ENCODE measurements at regions not wholly inside any gene's neighbourhood (a gene's known extent, or its start where the extent isn't known, plus 50 kb on each side); places are given as distances from the start of the nearest gene placed in this dataset.

DNA sequence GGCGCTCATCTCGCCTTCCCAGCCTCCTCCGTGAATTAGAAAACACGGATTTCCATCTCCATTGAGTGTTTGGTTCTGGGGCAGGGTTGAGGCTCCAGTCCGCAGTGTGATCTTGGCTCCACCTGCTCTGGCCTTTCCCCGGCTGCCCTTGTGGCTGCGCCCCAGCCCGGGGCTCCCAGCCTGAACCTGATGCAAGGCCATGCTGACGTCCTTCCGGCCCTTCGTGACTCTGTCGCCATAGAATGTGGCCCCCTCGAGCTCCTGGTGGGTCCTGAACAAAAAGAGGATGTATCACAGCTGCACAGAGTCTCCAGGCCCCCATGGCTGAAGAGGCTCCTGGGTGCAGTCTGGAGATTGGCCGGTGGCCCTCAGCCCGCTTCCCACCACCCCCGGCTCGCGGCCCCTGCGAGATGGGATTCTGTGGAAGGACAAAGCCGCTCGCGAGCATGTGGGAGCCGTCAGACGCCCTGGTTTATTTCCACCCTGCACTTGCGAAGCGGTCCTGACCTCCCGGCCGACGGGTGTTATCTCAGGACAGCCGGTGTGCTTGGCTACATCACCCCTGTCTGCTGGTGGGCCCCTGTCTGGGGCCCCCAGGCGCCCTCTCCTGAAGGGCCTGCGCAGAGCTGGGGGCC lies 1214.0 kb downstream of the BRD1 start:
- Mint-ChIP-seq H3K4me1 (no peaks in the 10 kb centered on the region), H3K9me3 (ENCODE audit: insufficient read depth) (no peaks in the 10 kb centered on the region), H3K27me3 (no peaks in the 10 kb centered on the region), H3K27ac (no peak overlapping the region), H3K4me3 (no peak overlapping the region)
- H4K20me1 ChIP-seq (ENCODE audit: control insufficient read depth, insufficient read depth, low read length, poor library complexity, severe bottlenecking), result no peaks in the 10 kb centered on the region
- 96% methylated on average over 32 of the region's 32 CpGs for WGBS (ENCODE audit: insufficient coverage)
- H3K9ac ChIP-seq (ENCODE audit: low read length), result no peak overlapping the region
- POLR2A ChIA-PET, result no interaction called here
- no peaks in the 10 kb centered on the region for H3K27me3 ChIP-seq (replicated peaks in 1 of 4; ENCODE audit: control extremely low read depth in 1 of 4, control insufficient read depth in 3 of 4, insufficient read depth in 4 of 4, low read length in 3 of 4)
- H3K36me3 ChIP-seq (replicated peaks in 1 of 2; ENCODE audit: control extremely low read depth in 1 of 2, control insufficient read depth in 1 of 2, extremely low read depth in 1 of 2, insufficient read depth in 2 of 2, low read length in 1 of 2), result no peaks in the 10 kb centered on the region
- H3K4me3 ChIP-seq (ENCODE audit: control extremely low read depth in 1 of 5, extremely low read depth in 1 of 5, insufficient read depth in 1 of 5, low read depth in 2 of 5, low read length in 4 of 5), result no peak overlapping the region
- DNase-seq, result no peak
- no peaks in the 10 kb centered on the region for H3K4me1 ChIP-seq (ENCODE audit: control insufficient read depth in 2 of 2, insufficient read depth in 2 of 2, low read length in 2 of 2)
- no peak overlapping the region for H3K4me2 ChIP-seq (replicated peaks; ENCODE audit: low read depth, low read length, poor library complexity, severe bottlenecking)
- H3K79me2 ChIP-seq (ENCODE audit: control insufficient read depth, insufficient read depth, low read length), result no peaks in the 10 kb centered on the region
- intact Hi-C loops (cut with micrococcal nuclease), result no loop called here
- TF ChIP-seq EZH2 (IDR thresholded peaks at IDR 0.05; ENCODE audit: borderline replicate concordance, insufficient read depth, low read depth, low read length, poor library complexity, severe bottlenecking), result no peak
- TF ChIP-seq, protein P1, sequence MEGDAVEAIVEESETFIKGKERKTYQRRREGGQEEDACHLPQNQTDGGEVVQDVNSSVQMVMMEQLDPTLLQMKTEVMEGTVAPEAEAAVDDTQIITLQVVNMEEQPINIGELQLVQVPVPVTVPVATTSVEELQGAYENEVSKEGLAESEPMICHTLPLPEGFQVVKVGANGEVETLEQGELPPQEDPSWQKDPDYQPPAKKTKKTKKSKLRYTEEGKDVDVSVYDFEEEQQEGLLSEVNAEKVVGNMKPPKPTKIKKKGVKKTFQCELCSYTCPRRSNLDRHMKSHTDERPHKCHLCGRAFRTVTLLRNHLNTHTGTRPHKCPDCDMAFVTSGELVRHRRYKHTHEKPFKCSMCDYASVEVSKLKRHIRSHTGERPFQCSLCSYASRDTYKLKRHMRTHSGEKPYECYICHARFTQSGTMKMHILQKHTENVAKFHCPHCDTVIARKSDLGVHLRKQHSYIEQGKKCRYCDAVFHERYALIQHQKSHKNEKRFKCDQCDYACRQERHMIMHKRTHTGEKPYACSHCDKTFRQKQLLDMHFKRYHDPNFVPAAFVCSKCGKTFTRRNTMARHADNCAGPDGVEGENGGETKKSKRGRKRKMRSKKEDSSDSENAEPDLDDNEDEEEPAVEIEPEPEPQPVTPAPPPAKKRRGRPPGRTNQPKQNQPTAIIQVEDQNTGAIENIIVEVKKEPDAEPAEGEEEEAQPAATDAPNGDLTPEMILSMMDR (IDR thresholded peaks at IDR 0.05), result no peak
- H3K27ac ChIP-seq (ENCODE audit: low read length in 2 of 2), result no peak overlapping the region
- CTCF ChIA-PET, result no interaction called here
- H2AFZ ChIP-seq (ENCODE audit: insufficient read depth, low read depth, low read length, poor library complexity, severe bottlenecking), result no peak overlapping the region
- peaks cover 0 to 29% (median 0%) of the 10 kb centered on the region in 3 donors for H3K9me3 ChIP-seq (ENCODE audit: control extremely low read depth in 1 of 3, control insufficient read depth in 2 of 3, insufficient read depth in 1 of 3, low read length in 2 of 3)
- no peak for ATAC-seq (ENCODE audit: low read depth)

GRCh38 chr22:48612077-48612995 lies 1215.3 kb downstream of the BRD1 start:
- intact Hi-C loops (cut with micrococcal nuclease), result no loop called here
- ChIA-PET POLR2A (no interaction called here), CTCF (no interaction called here)
- no peak overlapping the region for H3K27ac ChIP-seq (ENCODE audit: low read length in 2 of 2)
- no peak overlapping the region for H3K27ac Mint-ChIP-seq
- H3K4me1 ChIP-seq (ENCODE audit: control insufficient read depth in 2 of 2, insufficient read depth in 2 of 2, low read length in 2 of 2), result no peaks in the 10 kb centered on the region
- no peak overlapping the region for H2AFZ ChIP-seq (ENCODE audit: insufficient read depth, low read depth, low read length, poor library complexity, severe bottlenecking)
- DNase-seq (no peak), ATAC-seq (ENCODE audit: low read depth) (no peak)
- H3K9me3 ChIP-seq (ENCODE audit: control extremely low read depth in 1 of 3, control insufficient read depth in 2 of 3, insufficient read depth in 1 of 3, low read length in 2 of 3), result peaks cover 0 to 36% (median 0%) of the 10 kb centered on the region in 3 donors
- H3K9ac ChIP-seq (ENCODE audit: low read length), result no peak overlapping the region
- H3K4me1 Mint-ChIP-seq, result no peaks in the 10 kb centered on the region
- no peaks in the 10 kb centered on the region for H3K27me3 Mint-ChIP-seq
- no peak overlapping the region for H3K4me3 ChIP-seq (ENCODE audit: control extremely low read depth in 1 of 5, extremely low read depth in 1 of 5, insufficient read depth in 1 of 5, low read depth in 2 of 5, low read length in 4 of 5)
- no peak for TF ChIP-seq EZH2 (IDR thresholded peaks at IDR 0.05; ENCODE audit: borderline replicate concordance, insufficient read depth, low read depth, low read length, poor library complexity, severe bottlenecking)
- TF ChIP-seq, protein P1 (IDR thresholded peaks at IDR 0.05), result no peak
- no peaks in the 10 kb centered on the region for H3K36me3 ChIP-seq (replicated peaks in 1 of 2; ENCODE audit: control extremely low read depth in 1 of 2, control insufficient read depth in 1 of 2, extremely low read depth in 1 of 2, insufficient read depth in 2 of 2, low read length in 1 of 2)
- H3K9me3 Mint-ChIP-seq (ENCODE audit: insufficient read depth), result no peaks in the 10 kb centered on the region
- H4K20me1 ChIP-seq (ENCODE audit: control insufficient read depth, insufficient read depth, low read length, poor library complexity, severe bottlenecking), result no peaks in the 10 kb centered on the region
- H3K4me3 Mint-ChIP-seq, result no peak overlapping the region
- H3K4me2 ChIP-seq (replicated peaks; ENCODE audit: low read depth, low read length, poor library complexity, severe bottlenecking), result no peak overlapping the region
- no peaks in the 10 kb centered on the region for H3K27me3 ChIP-seq (replicated peaks in 1 of 4; ENCODE audit: control extremely low read depth in 1 of 4, control insufficient read depth in 3 of 4, insufficient read depth in 4 of 4, low read length in 3 of 4)
- 90% methylated on average over 32 of the region's 33 CpGs for WGBS (ENCODE audit: insufficient coverage)
- no peaks in the 10 kb centered on the region for H3K79me2 ChIP-seq (ENCODE audit: control insufficient read depth, insufficient read depth, low read length)
